ENCODE measurements at regions not wholly inside any gene's neighbourhood (a gene's known extent, or its start where the extent isn't known, plus 50 kb on each side); places are given as distances from the start of the nearest gene placed in this dataset.

GRCh38 chr10:71025535-71025934 is 137.2 kb upstream of the PCBD1 start:
- DNase-seq, result no peak

- no peak for DNase-seq
Measured at GRCh38 chr10:71028066-71028465, 139.7 kb upstream of the PCBD1 start.

- no peak for DNase-seq
Measured at GRCh38 chr10:71029411-71029892, 141.1 kb upstream of the PCBD1 start.

- DNase-seq, result no peak
Measured at GRCh38 chr10:71029907-71030306, 141.5 kb upstream of the PCBD1 start.

- DNase-seq, result no peak
Measured at GRCh38 chr10:71031026-71031425, 142.7 kb upstream of the PCBD1 start.

GRCh38 chr10:71031603-71032002 is 143.2 kb upstream of the PCBD1 start:
- no peak for DNase-seq

GRCh38 chr10:71032887-71033286 is 144.5 kb upstream of the PCBD1 start:
- DNase-seq, result no peak

GRCh38 chr10:71033396-71033980 is 145.1 kb upstream of the PCBD1 start:
- DNase-seq, result no peak

GRCh38 chr10:71035511-71036296 is 147.3 kb upstream of the PCBD1 start:
- no peak for DNase-seq

- no peak for DNase-seq
Measured at GRCh38 chr10:71036297-71036966, 148.1 kb upstream of the PCBD1 start.

GRCh38 chr10:71038091-71038633 is 149.8 kb upstream of the PCBD1 start:
- DNase-seq, result no peak

GRCh38 chr10:71038921-71039320 is 150.6 kb upstream of the PCBD1 start:
- no peak for DNase-seq

- no peak for DNase-seq
Measured at GRCh38 chr10:71039551-71039950, 151.2 kb upstream of the PCBD1 start.

- no peak for DNase-seq
Measured at GRCh38 chr10:71040343-71040742, 152.0 kb upstream of the PCBD1 start.

- DNase-seq, result no peak
Measured at GRCh38 chr10:71040846-71041605, 152.7 kb upstream of the PCBD1 start.

- no peak for DNase-seq
Measured at GRCh38 chr10:71042216-71042615, 153.9 kb upstream of the PCBD1 start.

GRCh38 chr10:71042699-71043098 is 154.3 kb upstream of the PCBD1 start:
- no peak for DNase-seq

- no peak for DNase-seq
Measured at GRCh38 chr10:71043858-71044257, 155.5 kb upstream of the PCBD1 start.

- DNase-seq, result no peak
Measured at GRCh38 chr10:71044720-71045119, 156.4 kb upstream of the PCBD1 start.

GRCh38 chr10:71045204-71045809 is 156.9 kb upstream of the PCBD1 start:
- no peak for DNase-seq

GRCh38 chr10:71045936-71046335 is 157.6 kb upstream of the PCBD1 start:
- no peak for DNase-seq

GRCh38 chr10:71046747-71047146 is 158.4 kb upstream of the PCBD1 start:
- DNase-seq, result no peak
